ENCODE measurements at regions not wholly inside any gene's neighbourhood (a gene's known extent, or its start where the extent isn't known, plus 50 kb on each side); places are given as distances from the start of the nearest gene placed in this dataset.
"Not testable (repeated sequence)": the region's sequence is repeated elsewhere in the genome, so short reads cannot be mapped to it uniquely, and the experiment has no call there.

DNA sequence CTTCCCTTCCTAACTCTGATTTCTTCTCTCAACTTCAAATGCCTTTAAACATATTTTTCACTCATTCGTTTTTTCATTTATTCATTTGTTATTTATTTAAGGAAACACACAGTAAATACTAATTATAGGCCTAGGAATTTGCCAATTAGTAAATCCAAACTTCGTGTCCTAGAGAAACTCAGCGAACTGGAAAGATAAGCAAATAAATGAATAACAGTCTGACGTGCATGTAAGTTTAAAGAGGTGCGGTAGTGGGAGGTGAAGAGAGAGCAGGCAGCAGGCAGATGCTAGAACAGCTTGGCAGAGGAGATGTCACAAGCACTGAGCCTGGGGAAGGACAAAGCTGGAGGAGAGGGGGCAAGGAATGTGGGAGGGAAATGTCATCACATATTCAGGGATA is 228.2 kb downstream of the DPY19L2 start:
- Histone ChIP-seq H3K9me3 (ENCODE audit: control extremely low read depth in 1 of 3, control insufficient read depth in 2 of 3, insufficient read depth in 1 of 3, low read length in 2 of 3) (no peaks in the 10 kb centered on the region), H3K36me3 (replicated peaks in 1 of 2; ENCODE audit: control extremely low read depth in 1 of 2, control insufficient read depth in 1 of 2, extremely low read depth in 1 of 2, insufficient read depth in 2 of 2, low read length in 1 of 2) (no peaks in the 10 kb centered on the region), H3K4me2 (replicated peaks; ENCODE audit: low read depth, low read length, poor library complexity, severe bottlenecking) (no peak overlapping the region), H3K79me2 (ENCODE audit: control insufficient read depth, insufficient read depth, low read length) (no peaks in the 10 kb centered on the region), H3K4me1 (ENCODE audit: control insufficient read depth in 2 of 2, insufficient read depth in 2 of 2, low read length in 2 of 2) (no peaks in the 10 kb centered on the region), H3K4me3 (ENCODE audit: control extremely low read depth in 1 of 5, extremely low read depth in 1 of 5, insufficient read depth in 1 of 5, low read depth in 2 of 5, low read length in 4 of 5) (no peak overlapping the region), H3K27ac (ENCODE audit: low read length in 2 of 2) (no peak overlapping the region), H2AFZ (ENCODE audit: insufficient read depth, low read depth, low read length, poor library complexity, severe bottlenecking) (no peak overlapping the region), H3K9ac (ENCODE audit: low read length) (no peak overlapping the region), H3K27me3 (replicated peaks in 1 of 4; ENCODE audit: control extremely low read depth in 1 of 4, control insufficient read depth in 3 of 4, insufficient read depth in 4 of 4, low read length in 3 of 4) (no peaks in the 10 kb centered on the region), H4K20me1 (ENCODE audit: control insufficient read depth, insufficient read depth, low read length, poor library complexity, severe bottlenecking) (no peaks in the 10 kb centered on the region)
- ATAC-seq (ENCODE audit: low read depth) (no peak), DNase-seq (no peak)
- CTCF ChIA-PET, result no interaction called here
- TF ChIP-seq, protein P1, sequence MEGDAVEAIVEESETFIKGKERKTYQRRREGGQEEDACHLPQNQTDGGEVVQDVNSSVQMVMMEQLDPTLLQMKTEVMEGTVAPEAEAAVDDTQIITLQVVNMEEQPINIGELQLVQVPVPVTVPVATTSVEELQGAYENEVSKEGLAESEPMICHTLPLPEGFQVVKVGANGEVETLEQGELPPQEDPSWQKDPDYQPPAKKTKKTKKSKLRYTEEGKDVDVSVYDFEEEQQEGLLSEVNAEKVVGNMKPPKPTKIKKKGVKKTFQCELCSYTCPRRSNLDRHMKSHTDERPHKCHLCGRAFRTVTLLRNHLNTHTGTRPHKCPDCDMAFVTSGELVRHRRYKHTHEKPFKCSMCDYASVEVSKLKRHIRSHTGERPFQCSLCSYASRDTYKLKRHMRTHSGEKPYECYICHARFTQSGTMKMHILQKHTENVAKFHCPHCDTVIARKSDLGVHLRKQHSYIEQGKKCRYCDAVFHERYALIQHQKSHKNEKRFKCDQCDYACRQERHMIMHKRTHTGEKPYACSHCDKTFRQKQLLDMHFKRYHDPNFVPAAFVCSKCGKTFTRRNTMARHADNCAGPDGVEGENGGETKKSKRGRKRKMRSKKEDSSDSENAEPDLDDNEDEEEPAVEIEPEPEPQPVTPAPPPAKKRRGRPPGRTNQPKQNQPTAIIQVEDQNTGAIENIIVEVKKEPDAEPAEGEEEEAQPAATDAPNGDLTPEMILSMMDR (IDR thresholded peaks at IDR 0.05), result no peak
- no peak for TF ChIP-seq EZH2 (IDR thresholded peaks at IDR 0.05; ENCODE audit: borderline replicate concordance, insufficient read depth, low read depth, low read length, poor library complexity, severe bottlenecking)
- H3K4me3 Mint-ChIP-seq, result no peak overlapping the region
- no peaks in the 10 kb centered on the region for H3K9me3 Mint-ChIP-seq (ENCODE audit: insufficient read depth)
- intact Hi-C loops (cut with micrococcal nuclease), result no loop called here
- WGBS (ENCODE audit: insufficient coverage), result 100% methylated on average over 4 of the region's 5 CpGs
- no peak overlapping the region for H3K27ac Mint-ChIP-seq
- H3K27me3 Mint-ChIP-seq, result no peaks in the 10 kb centered on the region
- POLR2A ChIA-PET, result no interaction called here
- H3K4me1 Mint-ChIP-seq, result no peaks in the 10 kb centered on the region

DNA sequence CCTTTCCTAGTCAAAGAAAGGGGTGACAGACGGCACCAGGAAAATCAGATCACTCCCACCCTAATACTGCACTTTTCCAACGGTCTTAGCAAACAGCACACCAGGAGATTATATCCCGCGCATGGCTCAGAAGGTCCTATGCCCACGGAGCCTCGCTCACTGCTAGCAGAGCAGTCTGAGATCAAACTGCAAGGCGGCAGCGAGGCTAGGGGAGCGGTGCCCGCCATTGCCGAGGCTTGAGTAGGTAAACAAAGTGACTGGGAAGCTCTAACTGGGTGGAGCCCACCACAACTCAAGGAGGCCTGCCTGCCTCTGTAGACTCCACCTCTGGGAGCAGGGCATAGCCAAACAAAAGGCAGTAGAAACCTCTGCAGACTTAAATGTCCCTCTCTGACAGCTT is 233.9 kb downstream of the DPY19L2 start:
- H3K4me1 ChIP-seq (ENCODE audit: control insufficient read depth in 2 of 2, insufficient read depth in 2 of 2, low read length in 2 of 2); H3K27me3 Mint-ChIP-seq; CTCF ChIA-PET; H3K4me1 Mint-ChIP-seq; ATAC-seq (ENCODE audit: low read depth); H3K4me2 ChIP-seq (replicated peaks; ENCODE audit: low read depth, low read length, poor library complexity, severe bottlenecking); H3K9ac ChIP-seq (ENCODE audit: low read length); intact Hi-C loops (cut with micrococcal nuclease); H4K20me1 ChIP-seq (ENCODE audit: control insufficient read depth, insufficient read depth, low read length, poor library complexity, severe bottlenecking); H2AFZ ChIP-seq (ENCODE audit: insufficient read depth, low read depth, low read length, poor library complexity, severe bottlenecking); H3K79me2 ChIP-seq (ENCODE audit: control insufficient read depth, insufficient read depth, low read length); DNase-seq; H3K27me3 ChIP-seq (replicated peaks in 1 of 4; ENCODE audit: control extremely low read depth in 1 of 4, control insufficient read depth in 3 of 4, insufficient read depth in 4 of 4, low read length in 3 of 4); POLR2A ChIA-PET; H3K9me3 Mint-ChIP-seq (ENCODE audit: insufficient read depth); H3K36me3 ChIP-seq (replicated peaks in 1 of 2; ENCODE audit: control extremely low read depth in 1 of 2, control insufficient read depth in 1 of 2, extremely low read depth in 1 of 2, insufficient read depth in 2 of 2, low read length in 1 of 2); H3K4me3 ChIP-seq (ENCODE audit: control extremely low read depth in 1 of 5, extremely low read depth in 1 of 5, insufficient read depth in 1 of 5, low read depth in 2 of 5, low read length in 4 of 5); H3K4me3 Mint-ChIP-seq; H3K9me3 ChIP-seq (ENCODE audit: control extremely low read depth in 1 of 3, control insufficient read depth in 2 of 3, insufficient read depth in 1 of 3, low read length in 2 of 3); H3K27ac ChIP-seq (ENCODE audit: low read length in 2 of 2); H3K27ac Mint-ChIP-seq: not testable (repeated sequence)
- WGBS (ENCODE audit: insufficient coverage), result 85% methylated on average over 5 of the region's 11 CpGs

DNA sequence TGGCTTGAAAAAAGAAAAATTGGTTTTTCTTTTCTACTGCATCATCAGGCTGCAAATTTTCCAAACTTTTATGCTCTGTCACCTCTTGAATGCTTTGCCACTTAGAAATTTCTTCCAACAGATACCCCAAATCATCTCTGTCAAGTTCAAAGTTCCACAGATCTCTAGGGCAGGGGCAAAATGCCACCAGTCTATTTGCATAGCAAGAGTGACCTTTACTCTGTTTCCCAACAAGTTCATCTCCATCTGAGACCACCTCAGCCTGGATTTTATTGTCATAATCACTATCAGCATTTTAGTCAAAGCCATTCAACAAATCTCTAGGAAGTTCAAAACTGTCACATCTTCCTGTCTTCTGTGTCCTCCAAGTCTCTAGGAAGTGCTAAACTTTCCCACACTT is 240.3 kb downstream of the DPY19L2 start:
- H2AFZ ChIP-seq (ENCODE audit: insufficient read depth, low read depth, low read length, poor library complexity, severe bottlenecking); H3K27ac ChIP-seq (ENCODE audit: low read length in 2 of 2); H3K4me1 ChIP-seq (ENCODE audit: control insufficient read depth in 2 of 2, insufficient read depth in 2 of 2, low read length in 2 of 2); POLR2A ChIA-PET; H3K9ac ChIP-seq (ENCODE audit: low read length); H3K9me3 Mint-ChIP-seq (ENCODE audit: insufficient read depth); H3K27me3 Mint-ChIP-seq; H3K4me1 Mint-ChIP-seq; H3K79me2 ChIP-seq (ENCODE audit: control insufficient read depth, insufficient read depth, low read length); DNase-seq; ATAC-seq (ENCODE audit: low read depth); H3K9me3 ChIP-seq (ENCODE audit: control extremely low read depth in 1 of 3, control insufficient read depth in 2 of 3, insufficient read depth in 1 of 3, low read length in 2 of 3); H3K4me3 ChIP-seq (ENCODE audit: control extremely low read depth in 1 of 5, extremely low read depth in 1 of 5, insufficient read depth in 1 of 5, low read depth in 2 of 5, low read length in 4 of 5); CTCF ChIA-PET; intact Hi-C loops (cut with micrococcal nuclease); H3K4me3 Mint-ChIP-seq; H4K20me1 ChIP-seq (ENCODE audit: control insufficient read depth, insufficient read depth, low read length, poor library complexity, severe bottlenecking); H3K27ac Mint-ChIP-seq; H3K36me3 ChIP-seq (replicated peaks in 1 of 2; ENCODE audit: control extremely low read depth in 1 of 2, control insufficient read depth in 1 of 2, extremely low read depth in 1 of 2, insufficient read depth in 2 of 2, low read length in 1 of 2); H3K4me2 ChIP-seq (replicated peaks; ENCODE audit: low read depth, low read length, poor library complexity, severe bottlenecking); H3K27me3 ChIP-seq (replicated peaks in 1 of 4; ENCODE audit: control extremely low read depth in 1 of 4, control insufficient read depth in 3 of 4, insufficient read depth in 4 of 4, low read length in 3 of 4): not testable (repeated sequence)

All from B cell (primary cell).